ENCODE measurements at regions not wholly inside any gene's neighbourhood (a gene's known extent, or its start where the extent isn't known, plus 50 kb on each side); places are given as distances from the start of the nearest gene placed in this dataset.

- Histone ChIP-seq H3K27ac (no peak overlapping the region), H3K4me1 (peaks cover 0 to 2% (median 0%) of the 10 kb centered on the region in 3 donors), H3K4me3 (no peak overlapping the region), H3K9me3 (no peaks in the 10 kb centered on the region), H3K36me3 (no peaks in the 10 kb centered on the region), H3K27me3 (no peaks in the 10 kb centered on the region)
- TF ChIP-seq CTCF (IDR thresholded peaks at IDR 0.05) (no peak), POLR2A (IDR thresholded peaks at IDR 0.05) (no peak)
- intact Hi-C loops (cut with DNase I), result no loop called here
- DNase-seq, result no peak
- WGBS, 2 donors, result 58 to 66% methylated on average over 2 of the region's 2 CpGs
Observed at GRCh38 chr3:78314327-78314726, 1274.4 kb downstream of the ROBO2 start.

- Histone ChIP-seq H3K9me3 (no peaks in the 10 kb centered on the region), H3K27ac (no peak overlapping the region), H3K27me3 (no peaks in the 10 kb centered on the region), H3K4me3 (no peak overlapping the region), H3K4me1 (no peaks in the 10 kb centered on the region), H3K36me3 (no peaks in the 10 kb centered on the region)
- no peak for DNase-seq
- TF ChIP-seq POLR2A (IDR thresholded peaks at IDR 0.05) (no peak), CTCF (IDR thresholded peaks at IDR 0.05) (no peak)
- 60 to 80% methylated on average over 1 of the region's 1 CpG for WGBS, 2 donors
- intact Hi-C loops (cut with DNase I), result no loop called here
Observed at GRCh38 chr3:78317774-78318173, 1277.9 kb downstream of the ROBO2 start.

GRCh38 chr3:78322780-78323179 lies 1282.9 kb downstream of the ROBO2 start:
- 88 to 95% methylated on average over 2 of the region's 2 CpGs for WGBS, 2 donors
- TF ChIP-seq CTCF (IDR thresholded peaks at IDR 0.05) (no peak), POLR2A (IDR thresholded peaks at IDR 0.05) (no peak)

DNA sequence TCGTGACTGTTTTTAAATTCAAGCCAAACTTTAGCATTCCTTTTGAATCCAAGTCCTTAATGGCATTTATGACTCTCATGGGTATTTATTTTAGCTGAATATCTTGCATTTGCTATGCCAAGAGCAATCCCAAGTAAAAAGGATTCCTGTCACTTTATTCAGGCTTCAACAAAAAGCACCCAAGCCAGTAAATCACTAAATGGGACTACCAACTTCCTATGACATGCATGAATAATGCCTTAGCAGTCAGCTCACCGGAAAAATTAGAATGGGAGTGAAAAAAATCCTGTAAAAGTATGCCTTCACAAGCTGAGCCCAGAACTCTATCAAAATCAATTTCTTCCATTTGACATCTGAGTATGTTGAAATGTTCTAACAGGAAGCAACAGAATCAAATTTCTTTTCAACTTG lies 1297.9 kb downstream of the ROBO2 start:
- intact Hi-C loops (cut with DNase I), result no loop called here
- no peaks in the 10 kb centered on the region for H3K27me3 ChIP-seq
- TF ChIP-seq POLR2A (IDR thresholded peaks at IDR 0.05) (no peak), CTCF (IDR thresholded peaks at IDR 0.05) (no peak)
- H3K27ac ChIP-seq, result no peak overlapping the region
- no peaks in the 10 kb centered on the region for H3K36me3 ChIP-seq
- no peaks in the 10 kb centered on the region for H3K9me3 ChIP-seq
- H3K4me1 ChIP-seq, result peaks cover 0 to 8% (median 0%) of the 10 kb centered on the region in 3 donors
- no peak overlapping the region for H3K4me3 ChIP-seq
- WGBS, 2 donors, result 11 to 13% methylated on average over 2 of the region's 2 CpGs
- DNase-seq, result no peak

More at GRCh38 chr3:78322780-78323179, 1282.9 kb downstream of the ROBO2 start:
- H3K27ac ChIP-seq, result no peak overlapping the region
- H3K4me1 ChIP-seq, result no peaks in the 10 kb centered on the region
- H3K4me3 ChIP-seq, result no peak overlapping the region
- H3K36me3 ChIP-seq, result no peaks in the 10 kb centered on the region
- no peaks in the 10 kb centered on the region for H3K27me3 ChIP-seq
- no peak for DNase-seq
- intact Hi-C loops (cut with DNase I), result no loop called here
- H3K9me3 ChIP-seq, result no peaks in the 10 kb centered on the region

- intact Hi-C loops (cut with DNase I), result no loop called here
- no peaks in the 10 kb centered on the region for H3K9me3 ChIP-seq
- H3K27ac ChIP-seq, result no peak overlapping the region
- H3K4me3 ChIP-seq, result no peak overlapping the region
- WGBS, 2 donors, result 68 to 76% methylated on average over 2 of the region's 2 CpGs
- TF ChIP-seq POLR2A (IDR thresholded peaks at IDR 0.05) (no peak), CTCF (IDR thresholded peaks at IDR 0.05) (no peak)
- no peaks in the 10 kb centered on the region for H3K36me3 ChIP-seq
- DNase-seq, result no peak
- H3K27me3 ChIP-seq, result no peaks in the 10 kb centered on the region
- peaks cover 0 to 8% (median 0%) of the 10 kb centered on the region in 3 donors for H3K4me1 ChIP-seq
Observed at GRCh38 chr3:78338405-78338804, 1298.5 kb downstream of the ROBO2 start.

All from esophagus squamous epithelium (tissue), 5 donors.